MCF 10A (cell line): ENCODE measurements at regions not wholly inside any gene's neighbourhood (a gene's known extent, or its start where the extent isn't known, plus 50 kb on each side); places are given as distances from the start of the nearest gene placed in this dataset.

Experiments
- BruUV-seq: library from RNA; stranded (reverse); fragments of 400-500 nt; replicated peaks from 2 replicates; lab custom pipeline; 2021; lab: Mats Ljungman, UMichigan
- CTCF ChIA-PET: fragments of 300-600 bp; sonication (Branson Sonifier 250); formaldehyde crosslinking; extraction: SDS; loops from one replicate; lab custom pipeline; 2021; ENCODE audit warnings: antibody characterized with exemption, inconsistent platforms; lab: Yijun Ruan, JAX
- POLR2A ChIA-PET: fragments of 300-600, 350-650 bp; sonication (Branson Sonifier 250); formaldehyde crosslinking; extraction: SDS; loops from one replicate; lab custom pipeline; 2020; ENCODE audit warnings: antibody characterized with exemption, inconsistent platforms; lab: Yijun Ruan, JAX
- DNase-seq: peaks from one replicate; pipeline ENCODE4 v3.0.0-alpha.2; 2018; ENCODE audit not compliant: unreplicated experiment
- H3K27ac Mint-ChIP-seq: one replicate; pipeline ENCODE4 v1.8.0; 2022; ENCODE audit warnings: mild to moderate bottlenecking, low read depth, mixed read lengths; ENCODE audit not compliant: unreplicated experiment
- H3K27me3 Mint-ChIP-seq: one replicate; pipeline ENCODE4 v1.8.0; 2022; ENCODE audit warnings: mixed read lengths; ENCODE audit not compliant: insufficient read depth, unreplicated experiment
- H3K36me3 Mint-ChIP-seq: one replicate; pipeline ENCODE4 v1.8.0; 2022; ENCODE audit warnings: mild to moderate bottlenecking, moderate library complexity, mixed read lengths; ENCODE audit not compliant: insufficient read depth, unreplicated experiment
- H3K4me1 Mint-ChIP-seq: one replicate; pipeline ENCODE4 v1.8.0; 2022; ENCODE audit warnings: mixed read lengths; ENCODE audit not compliant: insufficient read depth, unreplicated experiment
- H3K4me3 Mint-ChIP-seq: one replicate; pipeline ENCODE4 v1.8.0; 2022; ENCODE audit warnings: mild to moderate bottlenecking, moderate library complexity, mixed read lengths; ENCODE audit not compliant: unreplicated experiment
- H3K9me3 Mint-ChIP-seq: one replicate; pipeline ENCODE4 v1.8.0; 2022; ENCODE audit warnings: mixed read lengths; ENCODE audit not compliant: unreplicated experiment
- intact Hi-C: fragments of 100-400 bp; cut with micrococcal nuclease; formaldehyde crosslinking; loops from 2 replicates; pipeline ENCODE4 v1.14.1; 2022
- TF ChIP-seq, protein P1 (sequence below): fragments of 200-600 bp; IDR thresholded peaks from one replicate; pipeline ENCODE4 v1.8.0; 2022; ENCODE audit warnings: antibody characterized with exemption, mild to moderate bottlenecking; ENCODE audit not compliant: unreplicated experiment

DNA sequence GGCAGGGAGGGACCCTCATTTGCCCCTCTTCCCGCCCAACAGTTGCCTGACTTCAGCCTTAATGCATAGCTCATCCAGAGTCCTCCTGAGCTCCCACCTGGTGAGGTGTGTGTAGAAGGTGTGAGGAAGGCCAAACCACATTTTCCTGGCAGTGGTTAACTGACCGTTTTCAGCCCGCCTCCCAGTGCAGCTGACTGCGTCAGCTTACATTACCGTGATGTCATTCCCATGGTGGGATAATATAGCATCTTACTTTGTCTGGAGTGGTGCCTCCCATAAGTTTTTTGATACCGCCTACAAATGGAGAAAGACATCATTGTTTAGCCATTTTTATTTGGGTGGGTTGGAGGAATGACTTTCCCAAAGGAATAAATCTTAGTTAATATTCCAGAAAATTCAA, 151.9 kb downstream of the C9orf152 start:
- BruUV-seq = no TSS peak
- H3K27me3 Mint-ChIP-seq = no peaks in the 10 kb centered on the region
- TF ChIP-seq, protein P1, sequence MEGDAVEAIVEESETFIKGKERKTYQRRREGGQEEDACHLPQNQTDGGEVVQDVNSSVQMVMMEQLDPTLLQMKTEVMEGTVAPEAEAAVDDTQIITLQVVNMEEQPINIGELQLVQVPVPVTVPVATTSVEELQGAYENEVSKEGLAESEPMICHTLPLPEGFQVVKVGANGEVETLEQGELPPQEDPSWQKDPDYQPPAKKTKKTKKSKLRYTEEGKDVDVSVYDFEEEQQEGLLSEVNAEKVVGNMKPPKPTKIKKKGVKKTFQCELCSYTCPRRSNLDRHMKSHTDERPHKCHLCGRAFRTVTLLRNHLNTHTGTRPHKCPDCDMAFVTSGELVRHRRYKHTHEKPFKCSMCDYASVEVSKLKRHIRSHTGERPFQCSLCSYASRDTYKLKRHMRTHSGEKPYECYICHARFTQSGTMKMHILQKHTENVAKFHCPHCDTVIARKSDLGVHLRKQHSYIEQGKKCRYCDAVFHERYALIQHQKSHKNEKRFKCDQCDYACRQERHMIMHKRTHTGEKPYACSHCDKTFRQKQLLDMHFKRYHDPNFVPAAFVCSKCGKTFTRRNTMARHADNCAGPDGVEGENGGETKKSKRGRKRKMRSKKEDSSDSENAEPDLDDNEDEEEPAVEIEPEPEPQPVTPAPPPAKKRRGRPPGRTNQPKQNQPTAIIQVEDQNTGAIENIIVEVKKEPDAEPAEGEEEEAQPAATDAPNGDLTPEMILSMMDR = no peak
- intact Hi-C loops = no loop called here
- no peak overlapping the region for H3K27ac Mint-ChIP-seq
- POLR2A ChIA-PET = no interaction called here
- no peak overlapping the region for H3K4me3 Mint-ChIP-seq
- H3K9me3 Mint-ChIP-seq = no peaks in the 10 kb centered on the region
- no peak for DNase-seq
- H3K36me3 Mint-ChIP-seq = peaks cover 38% of the 10 kb centered on the region
- CTCF ChIA-PET = interaction anchor here (0.7 to 8.8 kb wide), 3 partner anchors 8 to 152 kb away, joined by 3 to 206 read pairs (median 5); no protein-coding TSS in a partner anchor
- H3K4me1 Mint-ChIP-seq = peaks cover 28% of the 10 kb centered on the region

DNA sequence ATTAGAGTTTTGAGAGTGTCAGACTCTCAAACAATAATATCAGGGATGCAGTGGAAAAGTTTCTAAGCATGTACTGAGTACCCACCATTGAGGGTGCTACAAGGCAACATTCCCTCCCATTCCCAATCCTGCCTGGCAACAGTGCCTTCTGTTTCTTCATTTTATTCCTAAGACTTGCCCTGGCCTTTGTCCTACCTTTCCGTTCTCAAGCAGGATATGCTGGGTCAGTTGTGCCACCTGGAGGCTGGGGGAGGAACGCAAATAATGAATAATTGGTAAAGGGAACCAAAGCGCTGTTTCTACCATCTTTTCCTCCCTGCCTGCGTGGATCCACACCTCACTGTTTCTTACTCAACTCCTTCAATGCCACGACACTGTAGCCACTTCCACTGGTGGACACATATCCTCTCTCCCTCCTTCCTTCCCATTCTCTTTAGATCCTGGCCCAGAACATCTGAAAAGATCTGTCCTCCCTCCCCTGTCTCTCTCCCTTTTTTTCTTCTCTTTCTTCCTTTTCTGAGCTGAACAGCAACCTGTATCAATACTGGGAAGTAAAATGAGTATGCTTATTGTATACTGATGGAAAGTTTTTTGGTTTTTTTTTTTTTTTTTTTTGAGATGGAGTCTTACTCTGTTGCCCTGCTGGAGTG, 149.5 kb downstream of the C9orf152 start:
- peaks cover 14% of the 10 kb centered on the region for H3K4me1 Mint-ChIP-seq
- peaks cover 42% of the 10 kb centered on the region for H3K36me3 Mint-ChIP-seq
- H3K27ac Mint-ChIP-seq = peak overlapping the region; percentile 72
- intact Hi-C loops = loop anchor here (1.0 to 2.0 kb wide), 4 partner anchors 95 to 484 kb away; no protein-coding TSS in a partner anchor
- POLR2A ChIA-PET = interaction anchor here (1.4 kb wide), 1 partner anchor 484 kb away, joined by 3 read pairs; no protein-coding TSS in a partner anchor
- peak; percentile 87 for DNase-seq
- H3K4me3 Mint-ChIP-seq = no peak overlapping the region
- no peaks in the 10 kb centered on the region for H3K9me3 Mint-ChIP-seq
- TF ChIP-seq, protein P1 = peak; percentile 83
- BruUV-seq = no TSS peak
- CTCF ChIA-PET = interaction anchor here (0.6 to 8.8 kb wide), 45 partner anchors 8 to 1517 kb away, joined by 3 to 206 read pairs (median 3); no protein-coding TSS in a partner anchor
- no peaks in the 10 kb centered on the region for H3K27me3 Mint-ChIP-seq

DNA sequence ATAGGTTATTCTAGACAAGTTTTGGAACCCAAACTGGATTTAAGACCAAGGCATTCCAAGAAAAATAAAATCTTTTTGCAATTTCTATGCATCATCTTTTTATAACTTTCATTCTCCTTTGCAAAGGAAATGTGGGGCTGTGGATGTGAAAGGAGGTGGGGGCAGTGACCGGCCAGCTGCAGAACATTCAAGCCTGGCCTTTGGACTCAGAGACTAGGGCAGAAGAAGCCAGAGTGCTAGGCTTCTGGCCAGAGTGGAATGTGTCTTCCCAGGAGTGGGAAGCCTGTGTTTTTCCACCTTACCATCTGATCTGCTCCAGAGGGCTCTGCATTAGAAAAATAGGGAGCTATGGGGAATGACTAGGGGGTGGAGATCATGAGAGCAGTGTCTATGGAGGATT, 148.5 kb downstream of the C9orf152 start:
- DNase-seq = no peak
- TF ChIP-seq, protein P1 = no peak
- H3K36me3 Mint-ChIP-seq = peaks cover 39% of the 10 kb centered on the region
- H3K4me3 Mint-ChIP-seq = no peak overlapping the region
- no TSS peak for BruUV-seq
- ChIA-PET POLR2A (no interaction called here), CTCF (interaction anchor here (0.9 to 8.8 kb wide), 20 partner anchors 9 to 485 kb away, joined by 3 to 206 read pairs (median 4); no protein-coding TSS in a partner anchor)
- H3K27me3 Mint-ChIP-seq = no peaks in the 10 kb centered on the region
- H3K27ac Mint-ChIP-seq = no peak overlapping the region
- intact Hi-C loops = loop anchor here (2.0 kb wide), 1 partner anchor 485 kb away; no protein-coding TSS in a partner anchor
- peaks cover 14% of the 10 kb centered on the region for H3K4me1 Mint-ChIP-seq
- H3K9me3 Mint-ChIP-seq = no peaks in the 10 kb centered on the region

DNA sequence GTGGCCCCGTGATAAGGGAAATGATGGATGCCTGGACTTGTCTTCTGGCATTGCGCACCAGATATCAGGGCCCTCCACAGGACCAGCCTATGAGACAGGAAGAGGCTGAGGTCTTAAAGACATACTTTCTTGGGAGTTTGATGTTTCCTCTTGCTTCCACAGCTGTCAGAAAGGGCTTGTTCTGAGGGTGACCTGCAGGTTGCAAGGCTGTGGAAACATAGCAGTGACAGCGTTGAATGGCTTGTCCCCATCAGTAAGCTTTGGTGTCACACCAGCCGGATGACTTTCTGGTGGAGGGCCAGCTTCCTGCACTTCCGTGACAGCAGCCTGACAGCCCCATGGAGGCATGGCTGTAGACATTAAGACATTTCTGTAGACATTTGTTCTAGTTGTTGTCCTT, 143.2 kb downstream of the C9orf152 start:
- POLR2A ChIA-PET = no interaction called here
- H3K27me3 Mint-ChIP-seq = no peaks in the 10 kb centered on the region
- BruUV-seq = no TSS peak
- peaks cover 17% of the 10 kb centered on the region for H3K4me1 Mint-ChIP-seq
- no peaks in the 10 kb centered on the region for H3K9me3 Mint-ChIP-seq
- intact Hi-C loops = no loop called here
- no peak overlapping the region for H3K4me3 Mint-ChIP-seq
- peaks cover 23% of the 10 kb centered on the region for H3K36me3 Mint-ChIP-seq
- H3K27ac Mint-ChIP-seq = no peak overlapping the region
- CTCF ChIA-PET = interaction anchor here (0.7 to 1.2 kb wide), 2 partner anchors 9 to 162 kb away, joined by 3 to 4 read pairs; no protein-coding TSS in a partner anchor
- TF ChIP-seq, protein P1 = no peak
- no peak for DNase-seq
